ENCODE measurements at regions not wholly inside any gene's neighbourhood (a gene's known extent, or its start where the extent isn't known, plus 50 kb on each side); places are given as distances from the start of the nearest gene placed in this dataset.

DNA sequence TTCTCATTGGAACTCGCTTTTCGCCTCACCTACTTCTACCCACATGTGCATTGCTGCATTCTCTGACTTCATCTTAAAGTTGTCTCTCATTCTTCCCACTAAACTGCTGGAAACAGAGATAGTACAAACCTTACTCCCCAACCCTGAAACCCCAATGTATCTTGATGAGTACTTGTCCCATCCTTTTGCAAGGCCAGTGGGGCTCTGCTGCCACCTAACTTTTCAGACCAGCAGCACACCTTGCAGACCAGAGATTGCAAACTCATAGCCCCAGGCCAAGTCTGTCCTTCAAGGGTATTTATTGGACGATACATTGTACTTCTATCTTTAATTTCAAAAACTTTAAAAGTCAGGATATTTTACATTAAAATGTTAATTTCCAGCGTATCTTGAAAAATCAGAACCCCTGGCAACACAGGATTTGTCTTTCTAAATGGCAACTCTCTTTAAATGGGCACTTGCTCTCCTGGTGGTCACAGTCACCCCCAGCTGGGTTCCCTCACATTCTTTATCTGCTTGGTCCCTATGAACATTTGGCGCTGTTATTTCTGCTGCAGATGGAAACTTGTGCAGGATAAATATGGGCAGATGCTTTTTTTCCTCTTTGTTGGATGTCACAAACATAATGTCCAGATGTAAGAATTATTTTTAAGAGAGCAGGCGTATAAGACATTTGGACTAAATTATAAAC lies 83.9 kb downstream of the SOD2 start:
- TF ChIP-seq, protein P1, sequence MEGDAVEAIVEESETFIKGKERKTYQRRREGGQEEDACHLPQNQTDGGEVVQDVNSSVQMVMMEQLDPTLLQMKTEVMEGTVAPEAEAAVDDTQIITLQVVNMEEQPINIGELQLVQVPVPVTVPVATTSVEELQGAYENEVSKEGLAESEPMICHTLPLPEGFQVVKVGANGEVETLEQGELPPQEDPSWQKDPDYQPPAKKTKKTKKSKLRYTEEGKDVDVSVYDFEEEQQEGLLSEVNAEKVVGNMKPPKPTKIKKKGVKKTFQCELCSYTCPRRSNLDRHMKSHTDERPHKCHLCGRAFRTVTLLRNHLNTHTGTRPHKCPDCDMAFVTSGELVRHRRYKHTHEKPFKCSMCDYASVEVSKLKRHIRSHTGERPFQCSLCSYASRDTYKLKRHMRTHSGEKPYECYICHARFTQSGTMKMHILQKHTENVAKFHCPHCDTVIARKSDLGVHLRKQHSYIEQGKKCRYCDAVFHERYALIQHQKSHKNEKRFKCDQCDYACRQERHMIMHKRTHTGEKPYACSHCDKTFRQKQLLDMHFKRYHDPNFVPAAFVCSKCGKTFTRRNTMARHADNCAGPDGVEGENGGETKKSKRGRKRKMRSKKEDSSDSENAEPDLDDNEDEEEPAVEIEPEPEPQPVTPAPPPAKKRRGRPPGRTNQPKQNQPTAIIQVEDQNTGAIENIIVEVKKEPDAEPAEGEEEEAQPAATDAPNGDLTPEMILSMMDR (conservative IDR thresholded peaks at IDR 0.05 in 1 of 2, IDR thresholded peaks at IDR 0.05 in 1 of 2; ENCODE audit: low read depth in 1 of 2, low read length in 2 of 2): peak; percentile 27 to 55
- TF ChIP-seq EZH2 (IDR thresholded peaks at IDR 0.05; ENCODE audit: low read length, missing control alignments): no peak
